H4 (cell line): ENCODE measurements at regions not wholly inside any gene's neighbourhood (a gene's known extent, or its start where the extent isn't known, plus 50 kb on each side); places are given as distances from the start of the nearest gene placed in this dataset.
A peak's percentile ranks its signal among the peaks of the same experiment; 100 is the strongest.
"Not testable (repeated sequence)": the region's sequence is repeated elsewhere in the genome, so short reads cannot be mapped to it uniquely, and the experiment has no call there.

ENCODE experiments used
- DNase-seq: peaks from one replicate; pipeline ENCODE4 v3.0.0-alpha.2; 2015; ENCODE audit warnings: low spot score

- DNase-seq: peak; percentile 52
Measured at GRCh38 chr7:81833401-81833800, 63.6 kb upstream of the HGF start.

DNA sequence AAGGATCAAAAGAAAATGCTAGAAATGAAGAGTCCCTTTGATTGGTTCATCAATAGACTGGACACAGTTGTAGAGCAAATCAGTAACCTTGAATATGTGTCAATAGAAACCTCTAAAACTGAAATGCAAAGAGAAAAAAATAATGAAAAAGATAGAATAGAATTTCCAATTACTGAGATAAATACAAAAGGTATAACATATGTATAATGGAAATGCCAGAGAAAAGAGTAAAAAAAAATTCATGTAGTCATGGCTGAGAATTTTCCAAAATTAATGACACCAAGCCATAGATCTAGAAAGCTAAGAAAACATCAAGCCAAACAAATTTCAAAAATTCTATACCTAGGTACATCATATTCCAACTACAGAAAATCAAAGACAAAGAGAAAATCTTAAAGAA is 62.0 kb upstream of the HGF start:
- no peak for DNase-seq

DNA sequence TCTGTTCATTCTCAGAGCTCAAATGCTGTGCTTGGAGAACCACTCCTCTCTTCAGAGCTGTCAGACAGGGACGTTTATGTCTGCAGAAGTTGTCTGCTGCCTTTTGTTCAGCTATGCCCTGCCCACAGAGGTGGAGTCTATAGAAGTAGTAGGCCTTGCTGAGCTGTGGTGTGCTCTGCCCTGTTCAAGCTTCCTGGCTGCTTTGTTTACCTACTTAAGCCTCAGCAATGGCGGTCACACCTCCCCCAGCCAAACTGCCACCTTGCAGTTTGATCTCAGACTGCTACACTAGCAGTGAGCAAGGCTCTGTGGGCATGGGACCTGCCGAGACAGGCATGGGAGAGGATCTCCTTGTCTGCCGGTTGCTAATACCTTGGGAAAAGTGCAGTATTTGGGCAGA is 59.7 kb upstream of the HGF start:
- DNase-seq: not testable (repeated sequence)

GRCh38 chr7:81822811-81823210 is 53.0 kb upstream of the HGF start:
- no peak for DNase-seq

DNA sequence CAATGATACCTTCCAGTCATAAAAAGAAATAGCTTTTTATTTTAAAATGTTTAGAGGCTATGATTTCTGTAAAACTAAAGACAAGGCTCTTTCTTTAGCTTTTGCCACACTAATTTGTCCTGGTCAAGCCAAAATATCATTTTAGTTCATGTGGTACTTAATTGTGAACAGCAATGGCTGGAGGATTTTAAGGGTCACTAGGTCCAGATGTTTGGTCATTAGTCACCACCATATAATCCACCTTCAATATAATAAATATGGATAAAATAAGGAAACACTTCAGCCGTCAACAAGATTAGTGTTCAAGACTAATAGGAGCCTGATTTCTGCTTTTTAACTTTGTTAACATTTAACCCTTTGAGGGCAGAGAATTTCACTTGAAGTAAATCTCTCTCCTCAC is 50.0 kb upstream of the HGF start:
- DNase-seq: no peak
